A673 (cell line): ENCODE measurements at regions not wholly inside any gene's neighbourhood (a gene's known extent, or its start where the extent isn't known, plus 50 kb on each side); places are given as distances from the start of the nearest gene placed in this dataset.

Source experiments
- BruUV-seq: library from RNA; stranded (reverse); fragments of 400-500 nt; replicated peaks from 2 replicates; lab custom pipeline; 2021; lab: Mats Ljungman, UMichigan
- CTCF ChIA-PET: fragments of 300-600 bp; sonication (Branson Sonifier 250); formaldehyde crosslinking; loops from one replicate; lab custom pipeline; 2022; ENCODE audit warnings: antibody characterized with exemption; lab: Charles Lee
- POLR2A ChIA-PET: fragments of 300-600 bp; sonication (Branson Sonifier 250); formaldehyde crosslinking; loops from one replicate; lab custom pipeline; 2022; ENCODE audit warnings: antibody characterized with exemption; ENCODE audit not compliant: low non-redundant PET; lab: Charles Lee
- DNase-seq: peaks from one replicate; pipeline ENCODE4 v3.0.0-alpha.2; 2015; ENCODE audit warnings: low spot score
- H3K27ac ChIP-seq: fragments of 200-600 bp; sonication (generic); 2 replicates; pipeline ENCODE4 v1.5.1; 2016; ENCODE audit warnings: mixed run types, low read depth, mild to moderate bottlenecking, mixed read lengths, antibody characterized with exemption, low read length; ENCODE audit not compliant: poor library complexity, severe bottlenecking
- H3K27me3 ChIP-seq: fragments of 200-600 bp; sonication (generic); replicated peaks from 2 replicates; pipeline ENCODE4 v1.6.1; 2017; ENCODE audit warnings: mixed run types, low read depth, mild to moderate bottlenecking, mixed read lengths, antibody characterized with exemption, low read length; ENCODE audit not compliant: insufficient read depth, poor library complexity
- H3K36me3 ChIP-seq: fragments of 200-600 bp; sonication (generic); 2 replicates; pipeline ENCODE4 v1.6.1; 2016; ENCODE audit warnings: mixed run types, mild to moderate bottlenecking, mixed read lengths, antibody characterized with exemption, low read length; ENCODE audit not compliant: insufficient read depth, poor library complexity, severe bottlenecking
- H3K4me1 ChIP-seq: fragments of 200-600 bp; sonication (generic); 2 replicates; pipeline ENCODE4 v1.6.1; 2017; ENCODE audit warnings: mixed run types, mild to moderate bottlenecking, mixed read lengths, antibody characterized with exemption, low read length; ENCODE audit not compliant: insufficient read depth, poor library complexity, severe bottlenecking
- H3K4me3 ChIP-seq: fragments of 200-600 bp; sonication (generic); 2 replicates; pipeline ENCODE4 v1.5.1; 2016; ENCODE audit warnings: low read depth, mixed run types, mild to moderate bottlenecking, mixed read lengths, low read length; ENCODE audit not compliant: poor library complexity, severe bottlenecking
- H3K9me3 ChIP-seq: fragments of 200-600 bp; sonication (generic); 2 replicates; pipeline ENCODE4 v1.6.1; 2016; ENCODE audit warnings: mixed run types, low read depth, mild to moderate bottlenecking, mixed read lengths, antibody characterized with exemption, low read length; ENCODE audit not compliant: poor library complexity, severe bottlenecking
- EZH2 ChIP-seq: fragments of 200-600 bp; sonication (generic); IDR thresholded peaks from 2 replicates; pipeline ENCODE4 v1.6.1; 2017; ENCODE audit warnings: borderline replicate concordance, low read depth, mild to moderate bottlenecking, mixed read lengths, antibody characterized with exemption, low read length; ENCODE audit not compliant: poor library complexity, severe bottlenecking
- intact Hi-C: fragments of 100-400 bp; cut with micrococcal nuclease; formaldehyde crosslinking; loops from one replicate; pipeline ENCODE4 v1.10.0; 2022; ENCODE audit not compliant: unreplicated experiment
- TF ChIP-seq, protein P1 (sequence below): fragments of 300-800, 200-600 bp; sonication (generic); conservative IDR thresholded peaks from 2 replicates; pipeline ENCODE4 v1.5.1; 2017; ENCODE audit warnings: low read depth, mild to moderate bottlenecking, antibody characterized with exemption, low read length, moderate library complexity, mixed read lengths

DNA sequence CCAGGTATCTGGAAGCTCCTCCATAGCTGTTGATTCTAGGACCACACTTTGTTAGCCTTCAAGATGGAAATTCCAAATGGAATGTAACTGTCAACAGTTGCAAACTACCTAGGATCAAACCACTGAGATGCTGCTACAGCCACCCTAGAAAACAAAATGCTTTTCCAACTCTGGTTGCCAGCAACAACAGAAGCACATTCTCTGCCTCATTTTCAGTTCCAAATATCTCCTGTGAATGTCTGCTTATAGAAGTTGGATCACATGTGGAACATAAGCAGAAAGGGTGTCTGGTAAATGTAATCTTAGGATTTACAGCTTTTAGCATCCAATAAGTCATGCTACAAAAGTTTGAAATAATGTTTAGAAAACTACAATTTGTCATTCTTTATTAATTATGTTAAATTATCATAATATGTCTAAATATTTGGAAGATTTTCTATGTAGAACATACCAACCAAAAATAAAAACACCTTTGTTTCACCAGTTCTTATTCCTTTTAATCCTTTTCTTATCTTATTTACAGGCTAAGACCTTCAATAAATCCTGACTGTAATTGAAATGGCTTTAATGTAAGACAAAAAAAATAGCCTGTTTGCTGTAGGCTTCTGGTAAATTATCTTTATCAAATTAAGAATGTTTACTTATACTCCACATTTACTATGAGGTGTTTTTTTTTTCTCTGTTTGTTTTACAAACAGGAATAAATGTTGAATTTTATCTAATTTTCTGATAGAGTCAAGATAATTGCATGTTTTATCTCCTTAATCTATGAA is 687.1 kb downstream of the IGSF11 start:
- no peaks in the 10 kb centered on the region for H3K9me3 ChIP-seq
- DNase-seq: no peak
- BruUV-seq: no TSS peak
- intact Hi-C loops: no loop called here
- no peak overlapping the region for H3K27ac ChIP-seq
- H3K4me3 ChIP-seq: no peak overlapping the region
- ChIA-PET CTCF (no interaction called here), POLR2A (no interaction called here)
- H3K36me3 ChIP-seq: no peaks in the 10 kb centered on the region
- no peaks in the 10 kb centered on the region for H3K4me1 ChIP-seq
- no peaks in the 10 kb centered on the region for H3K27me3 ChIP-seq
- TF ChIP-seq EZH2: no peak
- TF ChIP-seq, protein P1, sequence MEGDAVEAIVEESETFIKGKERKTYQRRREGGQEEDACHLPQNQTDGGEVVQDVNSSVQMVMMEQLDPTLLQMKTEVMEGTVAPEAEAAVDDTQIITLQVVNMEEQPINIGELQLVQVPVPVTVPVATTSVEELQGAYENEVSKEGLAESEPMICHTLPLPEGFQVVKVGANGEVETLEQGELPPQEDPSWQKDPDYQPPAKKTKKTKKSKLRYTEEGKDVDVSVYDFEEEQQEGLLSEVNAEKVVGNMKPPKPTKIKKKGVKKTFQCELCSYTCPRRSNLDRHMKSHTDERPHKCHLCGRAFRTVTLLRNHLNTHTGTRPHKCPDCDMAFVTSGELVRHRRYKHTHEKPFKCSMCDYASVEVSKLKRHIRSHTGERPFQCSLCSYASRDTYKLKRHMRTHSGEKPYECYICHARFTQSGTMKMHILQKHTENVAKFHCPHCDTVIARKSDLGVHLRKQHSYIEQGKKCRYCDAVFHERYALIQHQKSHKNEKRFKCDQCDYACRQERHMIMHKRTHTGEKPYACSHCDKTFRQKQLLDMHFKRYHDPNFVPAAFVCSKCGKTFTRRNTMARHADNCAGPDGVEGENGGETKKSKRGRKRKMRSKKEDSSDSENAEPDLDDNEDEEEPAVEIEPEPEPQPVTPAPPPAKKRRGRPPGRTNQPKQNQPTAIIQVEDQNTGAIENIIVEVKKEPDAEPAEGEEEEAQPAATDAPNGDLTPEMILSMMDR: no peak

DNA sequence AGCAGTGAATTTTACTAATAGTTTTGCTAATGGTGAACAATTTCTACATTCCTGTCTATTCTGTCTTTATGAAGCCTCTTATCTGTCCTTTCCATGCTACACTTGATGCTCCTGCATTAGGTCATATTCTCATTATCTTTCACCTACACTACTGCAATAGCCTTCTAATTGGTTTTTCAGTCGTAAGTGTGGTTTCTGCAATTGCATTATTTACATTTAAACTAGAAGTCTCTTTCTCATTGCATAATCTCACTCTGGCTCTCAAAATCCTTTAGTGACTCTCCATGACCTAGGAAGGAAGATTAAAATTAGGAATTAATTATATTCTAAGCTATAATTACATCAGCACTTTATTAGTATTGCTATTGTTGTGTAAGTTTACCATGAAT is 686.5 kb downstream of the IGSF11 start:
- TF ChIP-seq, protein P1: no peak
- no peak for TF ChIP-seq EZH2
- H3K27ac ChIP-seq: no peak overlapping the region
- intact Hi-C loops: no loop called here
- CTCF ChIA-PET: no interaction called here
- no TSS peak for BruUV-seq
- H3K4me1 ChIP-seq: no peaks in the 10 kb centered on the region
- POLR2A ChIA-PET: no interaction called here
- DNase-seq: no peak
- H3K27me3 ChIP-seq: no peaks in the 10 kb centered on the region
- H3K9me3 ChIP-seq: no peaks in the 10 kb centered on the region
- no peaks in the 10 kb centered on the region for H3K36me3 ChIP-seq
- no peak overlapping the region for H3K4me3 ChIP-seq

DNA sequence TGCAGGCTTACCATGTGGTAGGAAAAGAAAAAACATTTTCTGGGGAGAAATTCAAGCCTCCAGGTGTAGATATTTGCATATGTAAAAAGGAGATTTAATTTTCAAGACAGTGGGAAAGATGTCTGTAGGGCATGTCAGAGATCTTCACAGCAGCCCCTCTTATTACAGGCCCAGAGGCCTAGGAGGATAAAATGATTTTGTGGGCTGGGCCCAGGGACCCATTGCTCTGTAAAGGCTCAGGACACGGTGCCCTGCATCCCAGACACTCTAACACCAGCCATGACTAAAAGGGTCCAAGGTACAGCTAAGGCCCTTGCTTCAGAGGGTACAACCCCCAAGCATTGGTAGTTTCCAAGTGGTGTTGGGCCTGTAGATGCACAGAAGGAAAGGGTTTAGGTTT is 680.1 kb downstream of the IGSF11 start:
- Histone ChIP-seq H3K9me3 (peaks cover 21% of the 10 kb centered on the region), H3K4me3 (no peak overlapping the region), H3K4me1 (no peaks in the 10 kb centered on the region), H3K36me3 (no peaks in the 10 kb centered on the region), H3K27ac (no peak overlapping the region), H3K27me3 (no peaks in the 10 kb centered on the region)
- no peak for DNase-seq
- POLR2A ChIA-PET: no interaction called here
- TF ChIP-seq, protein P1: no peak
- no peak for TF ChIP-seq EZH2
- CTCF ChIA-PET: no interaction called here
- BruUV-seq: no TSS peak
- intact Hi-C loops: no loop called here
